HCT116 (cell line): ENCODE measurements at regions not wholly inside any gene's neighbourhood (a gene's known extent, or its start where the extent isn't known, plus 50 kb on each side); places are given as distances from the start of the nearest gene placed in this dataset.

ENCODE experiments used
- ATAC-seq: fragments of 200-7000 bp; cut with Tn5 transposase; 2 replicates; pipeline ENCODE4 v1.9.1; 2020; ENCODE audit warnings: mild to moderate bottlenecking, moderate library complexity
- BruUV-seq: library from RNA; stranded (reverse); fragments of 400-500 nt; replicated peaks from 2 replicates; lab custom pipeline; 2021; lab: Mats Ljungman, UMichigan
- CTCF ChIA-PET: fragments of 300-600 bp; sonication (Branson Sonifier 250); formaldehyde crosslinking; loops from one replicate; lab custom pipeline; 2021; ENCODE audit warnings: antibody characterized with exemption; lab: Charles Lee
- POLR2A ChIA-PET: fragments of 300-600, 350-600 bp; sonication (Branson Sonifier 250); formaldehyde crosslinking; loops from one replicate; lab custom pipeline; 2021; ENCODE audit warnings: antibody characterized with exemption; lab: Charles Lee
- RAD21 ChIA-PET, 2 experiments: fragments of 300-600 bp; sonication (Branson Sonifier 250); formaldehyde crosslinking; loops; one replicate each; lab custom pipeline; 2023; ENCODE audit warnings: low total read pairs in 2 of 2; ENCODE audit not compliant: uncharacterized antibody in 2 of 2, unreplicated experiment in 2 of 2, low non-redundant PET in 1 of 2; lab: Charles Lee
- DNase-seq: peaks from one replicate; pipeline ENCODE4 v3.0.0-alpha.2; 2010; ENCODE audit warnings: low read depth, low spot score
- H2AFZ ChIP-seq: fragments of 200-600 bp; shearing (Covaris generic), sonication (generic); 2 replicates; pipeline ENCODE4 v1.6.1; 2017; ENCODE audit warnings: low read depth, mixed run types, mixed read lengths, antibody characterized with exemption, low read length; ENCODE audit not compliant: poor library complexity, severe bottlenecking
- H3K27ac ChIP-seq: 2 replicates; pipeline ENCODE4 v1.5.1; 2012; ENCODE audit warnings: low read depth, low read length
- H3K27me3 ChIP-seq: fragments of 200-600 bp; sonication (generic); 2 replicates; pipeline ENCODE4 v1.6.1; 2016; ENCODE audit warnings: mixed run types, low read length, mixed read lengths; ENCODE audit not compliant: insufficient read depth
- H3K36me3 ChIP-seq, 2 experiments: fragments of 200-500 bp in 1 of 2; fragments of 200-600 bp in 1 of 2; sonication (Bioruptor generic) in 1 of 2; sonication (generic) in 1 of 2; 2 replicates each; pipeline versions ENCODE4 v1.5.1 to v1.6.1; 2014 to 2016; ENCODE audit warnings: low read length in 2 of 2, inconsistent platforms in 1 of 2, mixed read lengths in 1 of 2, mixed run types in 1 of 2; ENCODE audit not compliant: insufficient read depth in 2 of 2, control insufficient read depth in 1 of 2
- H3K4me1 ChIP-seq, 2 experiments: fragments of 200-600 bp in 1 of 2; sonication (generic) in 1 of 2; 2 replicates each; pipeline versions ENCODE4 v1.5.1 to v1.6.1; 2012 to 2017; ENCODE audit warnings: low read length in 2 of 2, inconsistent platforms in 1 of 2, mild to moderate bottlenecking in 1 of 2, mixed read lengths in 1 of 2, mixed run types in 1 of 2, moderate library complexity in 1 of 2; ENCODE audit not compliant: insufficient read depth in 2 of 2, control insufficient read depth in 1 of 2
- H3K4me2 ChIP-seq: fragments of 200-600 bp; sonication (generic); 2 replicates; pipeline ENCODE4 v1.6.1; 2017; ENCODE audit warnings: mixed run types, low read length, mixed read lengths
- H3K4me3 ChIP-seq, 2 experiments: fragments of 200-600 bp in 1 of 2; sonication (generic) in 1 of 2; replicated peaks in 1 of 2; 2 replicates each; pipeline ENCODE4 v1.5.1; 2011 to 2016; ENCODE audit warnings: low read length in 2 of 2, control low read depth in 1 of 2, low read depth in 1 of 2, mild to moderate bottlenecking in 1 of 2, mixed read lengths in 1 of 2, mixed run types in 1 of 2
- H3K79me2 ChIP-seq: fragments of 200-600 bp; sonication (generic); 2 replicates; pipeline ENCODE4 v1.6.1; 2017; ENCODE audit warnings: mild to moderate bottlenecking, mixed run types, low read length, moderate library complexity, mixed read lengths; ENCODE audit not compliant: insufficient read depth
- H3K9ac ChIP-seq: fragments of 200-600 bp; sonication (generic); 2 replicates; pipeline ENCODE4 v1.6.1; 2016; ENCODE audit warnings: low read length, mixed read lengths
- H3K9me2 ChIP-seq: fragments of 200-600 bp; sonication (generic), shearing (Covaris generic); 2 replicates; pipeline ENCODE4 v1.6.1; 2017; ENCODE audit warnings: mixed run types, mild to moderate bottlenecking, moderate library complexity; ENCODE audit not compliant: insufficient read depth
- H3K9me3 ChIP-seq, 2 experiments: fragments of 200-500 bp in 1 of 2; fragments of 200-600 bp in 1 of 2; sonication (Bioruptor generic) in 1 of 2; sonication (generic) in 1 of 2; 2 replicates each; pipeline ENCODE4 v1.6.1; 2014 to 2017; ENCODE audit warnings: low read length in 2 of 2, mixed read lengths in 2 of 2, inconsistent platforms in 1 of 2, low read depth in 1 of 2, mild to moderate bottlenecking in 1 of 2, mixed run types in 1 of 2, moderate library complexity in 1 of 2; ENCODE audit not compliant: control insufficient read depth in 1 of 2, insufficient read depth in 1 of 2
- H4K20me1 ChIP-seq: fragments of 200-600 bp; sonication (generic), shearing (Covaris generic); 2 replicates; pipeline ENCODE4 v1.6.1; 2017; ENCODE audit warnings: mixed run types, mild to moderate bottlenecking, moderate library complexity; ENCODE audit not compliant: insufficient read depth
- CEBPB ChIP-seq: IDR thresholded peaks from 2 replicates; pipeline ENCODE4 v1.6.1; 2012; ENCODE audit warnings: low read depth
- EZH2 ChIP-seq: fragments of 200-600 bp; sonication (generic); IDR thresholded peaks from 2 replicates; pipeline ENCODE4 v1.6.1; 2017; ENCODE audit warnings: antibody characterized with exemption, mixed run types
- POLR2AphosphoS5 ChIP-seq: IDR thresholded peaks from 2 replicates; pipeline ENCODE4 v1.6.1; 2011; ENCODE audit warnings: mild to moderate bottlenecking, low read depth, low read length, moderate library complexity
- RAD21 ChIP-seq: IDR thresholded peaks from 2 replicates; pipeline ENCODE4 v1.6.1; 2012; ENCODE audit warnings: low read depth, mild to moderate bottlenecking
- SIN3A ChIP-seq: IDR thresholded peaks from 2 replicates; pipeline ENCODE4 v1.6.1; 2012; ENCODE audit warnings: low read depth
- SP1 ChIP-seq: IDR thresholded peaks from 2 replicates; pipeline ENCODE4 v1.6.1; 2012; ENCODE audit warnings: low read depth
- TCF7L2 ChIP-seq: IDR thresholded peaks from 2 replicates; pipeline ENCODE4 v1.7.0; 2011; ENCODE audit warnings: borderline replicate concordance, inconsistent platforms; ENCODE audit not compliant: insufficient read depth, insufficient read length; ENCODE audit errors: extremely low read depth
- YY1 ChIP-seq: IDR thresholded peaks from 2 replicates; pipeline ENCODE4 v1.6.1; 2011; ENCODE audit warnings: low read length, low read depth, moderate library complexity, mild to moderate bottlenecking; ENCODE audit not compliant: insufficient replicate concordance; ENCODE audit errors: extremely low read depth
- ZNF274 ChIP-seq: fragments of 200-500 bp; sonication (Bioruptor generic); IDR thresholded peaks from 2 replicates; pipeline ENCODE4 v1.6.1; 2014; ENCODE audit warnings: mild to moderate bottlenecking, low read depth, low read length, inconsistent platforms
- intact Hi-C: fragments of 100-400 bp; cut with micrococcal nuclease; formaldehyde crosslinking; loops from 2 replicates; pipeline ENCODE4 v1.10.0; 2022
- TF ChIP-seq, protein P1 (sequence below), 3 experiments: fragments of 200-600 bp in 1 of 3; sonication (generic) in 1 of 3; IDR thresholded peaks in 2 of 3; conservative IDR thresholded peaks in 1 of 3; 2 replicates each; pipeline ENCODE4 v1.5.1; 2012 to 2017; ENCODE audit warnings: low read depth in 2 of 3, low read length in 2 of 3, antibody characterized with exemption in 1 of 3, borderline replicate concordance in 1 of 3, control low read depth in 1 of 3, mild to moderate bottlenecking in 1 of 3, mixed read lengths in 1 of 3, mixed run types in 1 of 3, moderate library complexity in 1 of 3; ENCODE audit not compliant: insufficient read depth in 1 of 3
- TF ChIP-seq, protein P2 (sequence below): IDR thresholded peaks from 2 replicates; pipeline ENCODE4 v1.6.1; 2012
- TF ChIP-seq, protein P3 (sequence below): IDR thresholded peaks from 2 replicates; pipeline ENCODE4 v1.6.1; 2012
- TF ChIP-seq, protein P4 (sequence below): IDR thresholded peaks from 2 replicates; pipeline ENCODE4 v1.6.1; 2012; ENCODE audit warnings: low read depth
- TF ChIP-seq, protein P5 (sequence below): IDR thresholded peaks from 2 replicates; pipeline ENCODE4 v1.6.1; 2011; ENCODE audit warnings: mild to moderate bottlenecking, low read length, moderate library complexity; ENCODE audit not compliant: insufficient replicate concordance; ENCODE audit errors: extremely low read depth

DNA sequence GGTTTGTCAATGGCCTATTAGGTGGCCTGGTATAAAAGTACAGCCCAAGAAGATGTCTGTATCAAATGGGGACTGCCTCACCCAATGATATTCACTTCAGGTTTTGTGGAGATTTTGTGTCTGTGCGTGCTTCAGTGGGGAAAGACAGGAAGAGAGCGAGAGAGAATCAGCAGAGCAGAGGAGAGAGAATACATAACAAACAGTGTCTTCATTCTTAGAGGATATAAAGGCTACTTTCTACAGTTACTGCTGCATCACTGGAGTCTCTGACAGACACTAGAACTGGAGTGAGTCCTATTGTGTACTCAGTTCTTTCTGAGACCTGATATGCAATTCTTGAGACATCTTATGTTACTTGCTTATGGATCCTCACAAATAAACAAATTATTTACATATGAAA, 115.0 kb downstream of the CASP12 start:
- Histone ChIP-seq H3K9me3 (0 out of 4 replicates have a peak, but pooled peaks cover 0 to 3% of the 10 kb centered on the region in 2 experiments), H3K4me1 (no peaks in the 10 kb centered on the region), H3K9ac (no peak overlapping the region), H3K4me2 (no peak overlapping the region), H3K4me3 (no peak overlapping the region), H4K20me1 (no peaks in the 10 kb centered on the region), H3K27ac (no peak overlapping the region), H2AFZ (no peak overlapping the region), H3K79me2 (no peaks in the 10 kb centered on the region), H3K36me3 (no peaks in the 10 kb centered on the region), H3K9me2 (no peaks in the 10 kb centered on the region), H3K27me3 (no peaks in the 10 kb centered on the region)
- ChIA-PET CTCF (no interaction called here), RAD21 (no interaction called here), POLR2A (no interaction called here)
- DNase-seq = no peak
- no TSS peak for BruUV-seq
- intact Hi-C loops = no loop called here
- TF ChIP-seq, protein P1, sequence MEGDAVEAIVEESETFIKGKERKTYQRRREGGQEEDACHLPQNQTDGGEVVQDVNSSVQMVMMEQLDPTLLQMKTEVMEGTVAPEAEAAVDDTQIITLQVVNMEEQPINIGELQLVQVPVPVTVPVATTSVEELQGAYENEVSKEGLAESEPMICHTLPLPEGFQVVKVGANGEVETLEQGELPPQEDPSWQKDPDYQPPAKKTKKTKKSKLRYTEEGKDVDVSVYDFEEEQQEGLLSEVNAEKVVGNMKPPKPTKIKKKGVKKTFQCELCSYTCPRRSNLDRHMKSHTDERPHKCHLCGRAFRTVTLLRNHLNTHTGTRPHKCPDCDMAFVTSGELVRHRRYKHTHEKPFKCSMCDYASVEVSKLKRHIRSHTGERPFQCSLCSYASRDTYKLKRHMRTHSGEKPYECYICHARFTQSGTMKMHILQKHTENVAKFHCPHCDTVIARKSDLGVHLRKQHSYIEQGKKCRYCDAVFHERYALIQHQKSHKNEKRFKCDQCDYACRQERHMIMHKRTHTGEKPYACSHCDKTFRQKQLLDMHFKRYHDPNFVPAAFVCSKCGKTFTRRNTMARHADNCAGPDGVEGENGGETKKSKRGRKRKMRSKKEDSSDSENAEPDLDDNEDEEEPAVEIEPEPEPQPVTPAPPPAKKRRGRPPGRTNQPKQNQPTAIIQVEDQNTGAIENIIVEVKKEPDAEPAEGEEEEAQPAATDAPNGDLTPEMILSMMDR (IDR thresholded peaks at IDR 0.05 in 2 of 3, conservative IDR thresholded peaks at IDR 0.05 in 1 of 3; ENCODE audit: borderline replicate concordance in 1 of 3, insufficient read depth in 1 of 3, low read depth in 2 of 3, low read length in 2 of 3) = no peak
- TF ChIP-seq, protein P2, sequence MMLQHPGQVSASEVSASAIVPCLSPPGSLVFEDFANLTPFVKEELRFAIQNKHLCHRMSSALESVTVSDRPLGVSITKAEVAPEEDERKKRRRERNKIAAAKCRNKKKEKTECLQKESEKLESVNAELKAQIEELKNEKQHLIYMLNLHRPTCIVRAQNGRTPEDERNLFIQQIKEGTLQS = no peak
- TF ChIP-seq, protein P3, sequence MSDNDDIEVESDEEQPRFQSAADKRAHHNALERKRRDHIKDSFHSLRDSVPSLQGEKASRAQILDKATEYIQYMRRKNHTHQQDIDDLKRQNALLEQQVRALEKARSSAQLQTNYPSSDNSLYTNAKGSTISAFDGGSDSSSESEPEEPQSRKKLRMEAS = no peak
- TF ChIP-seq, protein P4, sequence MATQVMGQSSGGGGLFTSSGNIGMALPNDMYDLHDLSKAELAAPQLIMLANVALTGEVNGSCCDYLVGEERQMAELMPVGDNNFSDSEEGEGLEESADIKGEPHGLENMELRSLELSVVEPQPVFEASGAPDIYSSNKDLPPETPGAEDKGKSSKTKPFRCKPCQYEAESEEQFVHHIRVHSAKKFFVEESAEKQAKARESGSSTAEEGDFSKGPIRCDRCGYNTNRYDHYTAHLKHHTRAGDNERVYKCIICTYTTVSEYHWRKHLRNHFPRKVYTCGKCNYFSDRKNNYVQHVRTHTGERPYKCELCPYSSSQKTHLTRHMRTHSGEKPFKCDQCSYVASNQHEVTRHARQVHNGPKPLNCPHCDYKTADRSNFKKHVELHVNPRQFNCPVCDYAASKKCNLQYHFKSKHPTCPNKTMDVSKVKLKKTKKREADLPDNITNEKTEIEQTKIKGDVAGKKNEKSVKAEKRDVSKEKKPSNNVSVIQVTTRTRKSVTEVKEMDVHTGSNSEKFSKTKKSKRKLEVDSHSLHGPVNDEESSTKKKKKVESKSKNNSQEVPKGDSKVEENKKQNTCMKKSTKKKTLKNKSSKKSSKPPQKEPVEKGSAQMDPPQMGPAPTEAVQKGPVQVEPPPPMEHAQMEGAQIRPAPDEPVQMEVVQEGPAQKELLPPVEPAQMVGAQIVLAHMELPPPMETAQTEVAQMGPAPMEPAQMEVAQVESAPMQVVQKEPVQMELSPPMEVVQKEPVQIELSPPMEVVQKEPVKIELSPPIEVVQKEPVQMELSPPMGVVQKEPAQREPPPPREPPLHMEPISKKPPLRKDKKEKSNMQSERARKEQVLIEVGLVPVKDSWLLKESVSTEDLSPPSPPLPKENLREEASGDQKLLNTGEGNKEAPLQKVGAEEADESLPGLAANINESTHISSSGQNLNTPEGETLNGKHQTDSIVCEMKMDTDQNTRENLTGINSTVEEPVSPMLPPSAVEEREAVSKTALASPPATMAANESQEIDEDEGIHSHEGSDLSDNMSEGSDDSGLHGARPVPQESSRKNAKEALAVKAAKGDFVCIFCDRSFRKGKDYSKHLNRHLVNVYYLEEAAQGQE = no peak
- TF ChIP-seq EZH2 = no peak
- TF ChIP-seq ZNF274 = no peak
- no peak for TF ChIP-seq POLR2AphosphoS5
- TF ChIP-seq SIN3A = no peak
- TF ChIP-seq RAD21 = no peak
- TF ChIP-seq CEBPB = no peak
- TF ChIP-seq, protein P5, sequence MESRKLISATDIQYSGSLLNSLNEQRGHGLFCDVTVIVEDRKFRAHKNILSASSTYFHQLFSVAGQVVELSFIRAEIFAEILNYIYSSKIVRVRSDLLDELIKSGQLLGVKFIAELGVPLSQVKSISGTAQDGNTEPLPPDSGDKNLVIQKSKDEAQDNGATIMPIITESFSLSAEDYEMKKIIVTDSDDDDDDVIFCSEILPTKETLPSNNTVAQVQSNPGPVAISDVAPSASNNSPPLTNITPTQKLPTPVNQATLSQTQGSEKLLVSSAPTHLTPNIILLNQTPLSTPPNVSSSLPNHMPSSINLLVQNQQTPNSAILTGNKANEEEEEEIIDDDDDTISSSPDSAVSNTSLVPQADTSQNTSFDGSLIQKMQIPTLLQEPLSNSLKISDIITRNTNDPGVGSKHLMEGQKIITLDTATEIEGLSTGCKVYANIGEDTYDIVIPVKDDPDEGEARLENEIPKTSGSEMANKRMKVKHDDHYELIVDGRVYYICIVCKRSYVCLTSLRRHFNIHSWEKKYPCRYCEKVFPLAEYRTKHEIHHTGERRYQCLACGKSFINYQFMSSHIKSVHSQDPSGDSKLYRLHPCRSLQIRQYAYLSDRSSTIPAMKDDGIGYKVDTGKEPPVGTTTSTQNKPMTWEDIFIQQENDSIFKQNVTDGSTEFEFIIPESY = no peak
- no peak for TF ChIP-seq TCF7L2
- TF ChIP-seq YY1 = no peak
- TF ChIP-seq SP1 = no peak
- ATAC-seq = no peak
